ENCODE measurements at regions not wholly inside any gene's neighbourhood (a gene's known extent, or its start where the extent isn't known, plus 50 kb on each side); places are given as distances from the start of the nearest gene placed in this dataset.

GRCh38 chr7:15778191-15778590 lies 91.7 kb upstream of the MEOX2 start:
- TF ChIP-seq CEBPB (IDR thresholded peaks at IDR 0.05; ENCODE audit: low read depth, low read length) (no peak), CHD1 (IDR thresholded peaks at IDR 0.05; ENCODE audit: low read depth, low read length) (no peak), CTCF (conservative IDR thresholded peaks at IDR 0.05; ENCODE audit: low read depth, low read length) (no peak), ELK1 (IDR thresholded peaks at IDR 0.05; ENCODE audit: borderline replicate concordance, low read depth, low read length) (no peak), FOS (IDR thresholded peaks at IDR 0.05; ENCODE audit: low read depth, low read length) (no peak), POLR2A (IDR thresholded peaks at IDR 0.05; ENCODE audit: low read depth, low read length) (no peak), RAD21 (IDR thresholded peaks at IDR 0.05; ENCODE audit: low read length) (no peak), RCOR1 (IDR thresholded peaks at IDR 0.05; ENCODE audit: insufficient replicate concordance, low read length) (no peak), RFX5 (IDR thresholded peaks at IDR 0.05; ENCODE audit: low read depth, low read length) (no peak), SMC3 (IDR thresholded peaks at IDR 0.05; ENCODE audit: low read depth, low read length) (no peak), MAFK (IDR thresholded peaks at IDR 0.05; ENCODE audit: low read depth, low read length) (no peak), MAZ (IDR thresholded peaks at IDR 0.05; ENCODE audit: borderline replicate concordance, low read depth, low read length) (no peak), NFE2L2 (IDR thresholded peaks at IDR 0.05; ENCODE audit: low read depth, low read length) (no peak)
- TF ChIP-seq, protein P1, sequence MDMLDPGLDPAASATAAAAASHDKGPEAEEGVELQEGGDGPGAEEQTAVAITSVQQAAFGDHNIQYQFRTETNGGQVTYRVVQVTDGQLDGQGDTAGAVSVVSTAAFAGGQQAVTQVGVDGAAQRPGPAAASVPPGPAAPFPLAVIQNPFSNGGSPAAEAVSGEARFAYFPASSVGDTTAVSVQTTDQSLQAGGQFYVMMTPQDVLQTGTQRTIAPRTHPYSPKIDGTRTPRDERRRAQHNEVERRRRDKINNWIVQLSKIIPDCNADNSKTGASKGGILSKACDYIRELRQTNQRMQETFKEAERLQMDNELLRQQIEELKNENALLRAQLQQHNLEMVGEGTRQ (IDR thresholded peaks at IDR 0.05; ENCODE audit: low read depth, low read length) = no peak
